SK-N-SH (cell line): ENCODE measurements at regions not wholly inside any gene's neighbourhood (a gene's known extent, or its start where the extent isn't known, plus 50 kb on each side); places are given as distances from the start of the nearest gene placed in this dataset.

Experiments
- CTCF ChIP-seq: fragments of 200-600 bp; sonication (generic); IDR thresholded peaks from 2 replicates; pipeline ENCODE4 v1.6.1; 2017; ENCODE audit warnings: antibody characterized with exemption, mild to moderate bottlenecking, moderate library complexity
- FOXJ3 ChIP-seq: sonication (generic); formaldehyde crosslinking; IDR thresholded peaks from 2 replicates; pipeline ENCODE4 v1.5.1; 2020; ENCODE audit warnings: mild to moderate bottlenecking, missing genetic modification reagents
- IRF3 ChIP-seq: fragments of 150-350 bp; IDR thresholded peaks from 2 replicates; pipeline ENCODE4 v1.6.1; 2016; ENCODE audit warnings: mild to moderate bottlenecking, low read depth, low read length
- RAD21 ChIP-seq: IDR thresholded peaks from 2 replicates; pipeline ENCODE4 v1.6.1; 2012; ENCODE audit warnings: mild to moderate bottlenecking, low read length
- RXRA ChIP-seq: IDR thresholded peaks from 2 replicates; pipeline ENCODE4 v1.4.0; 2012; ENCODE audit warnings: low read depth, mild to moderate bottlenecking, borderline replicate concordance
- SMC3 ChIP-seq: IDR thresholded peaks from 2 replicates; pipeline ENCODE4 v1.6.1; 2012; ENCODE audit warnings: low read depth, low read length, improper control_type of control experiment
- ZBTB33 ChIP-seq: IDR thresholded peaks from 2 replicates; pipeline ENCODE4 v1.4.0; 2012; ENCODE audit warnings: low read depth, borderline replicate concordance

GRCh38 chr7:80583901-80584300 is 54.5 kb upstream of the CD36 start:
- TF ChIP-seq RAD21: no peak
- no peak for TF ChIP-seq IRF3
- no peak for TF ChIP-seq FOXJ3
- no peak for TF ChIP-seq RXRA
- TF ChIP-seq CTCF: no peak
- TF ChIP-seq SMC3: no peak
- TF ChIP-seq ZBTB33: no peak
